Panc1 (cell line): ENCODE measurements at regions not wholly inside any gene's neighbourhood (a gene's known extent, or its start where the extent isn't known, plus 50 kb on each side); places are given as distances from the start of the nearest gene placed in this dataset.

ENCODE experiments used
- ATAC-seq: fragments of 200-7000 bp; cut with Tn5 transposase; 2 replicates; pipeline ENCODE4 v1.9.1; 2020; ENCODE audit warnings: mild to moderate bottlenecking, moderate library complexity
- BruUV-seq: library from RNA; stranded (reverse); fragments of 400-500 nt; replicated peaks from 2 replicates; lab custom pipeline; 2021; lab: Mats Ljungman, UMichigan
- CTCF ChIA-PET: fragments of 300-600 bp; sonication (Branson Sonifier 250); formaldehyde crosslinking; loops from one replicate; lab custom pipeline; 2022; ENCODE audit warnings: antibody characterized with exemption; lab: Charles Lee
- POLR2A ChIA-PET: fragments of 300-600 bp; sonication (Branson Sonifier 250); formaldehyde crosslinking; loops from one replicate; lab custom pipeline; 2022; ENCODE audit warnings: antibody characterized with exemption; lab: Charles Lee
- DNase-seq: peaks from one replicate; pipeline ENCODE4 v3.0.0-alpha.2; 2010; ENCODE audit warnings: low read depth, low spot score
- H3K27ac ChIP-seq: 2 replicates; pipeline ENCODE4 v1.5.1; 2011; ENCODE audit warnings: mild to moderate bottlenecking, low read length, inconsistent platforms
- H3K27me3 ChIP-seq: fragments of 200-500 bp; sonication (Bioruptor generic); 2 replicates; pipeline ENCODE4 v1.6.0; 2014; ENCODE audit warnings: low read length, inconsistent platforms; ENCODE audit not compliant: control insufficient read depth, insufficient read depth
- H3K36me3 ChIP-seq: fragments of 200-500 bp; sonication (Bioruptor generic); 2 replicates; pipeline ENCODE4 v1.5.1; 2014; ENCODE audit warnings: inconsistent platforms, mild to moderate bottlenecking, low read length, moderate library complexity; ENCODE audit not compliant: control insufficient read depth, insufficient read depth
- H3K4me1 ChIP-seq: 2 replicates; pipeline ENCODE4 v1.5.1; 2011; ENCODE audit warnings: inconsistent platforms, mild to moderate bottlenecking, low read length, moderate library complexity; ENCODE audit not compliant: control insufficient read depth, insufficient read depth
- H3K4me3 ChIP-seq, 2 experiments: 2 replicates each; pipeline ENCODE4 v1.5.1; 2011 to 2012; ENCODE audit warnings: low read depth in 2 of 2, low read length in 2 of 2, mild to moderate bottlenecking in 2 of 2, inconsistent platforms in 1 of 2, moderate library complexity in 1 of 2
- H3K9me3 ChIP-seq: fragments of 200-500 bp; sonication (Bioruptor generic); 2 replicates; pipeline ENCODE4 v1.5.1; 2014; ENCODE audit warnings: low read depth, mild to moderate bottlenecking, inconsistent platforms, low read length, moderate library complexity; ENCODE audit not compliant: control insufficient read depth, insufficient read depth
- POLR2AphosphoS5 ChIP-seq: IDR thresholded peaks from 2 replicates; pipeline ENCODE4 v1.6.1; 2012; ENCODE audit warnings: mild to moderate bottlenecking, low read depth, low read length, moderate library complexity
- SIN3A ChIP-seq: IDR thresholded peaks from 2 replicates; pipeline ENCODE4 v1.6.1; 2012; ENCODE audit warnings: low read depth, mild to moderate bottlenecking, low read length, moderate library complexity, borderline replicate concordance; ENCODE audit not compliant: insufficient read depth
- TCF7L2 ChIP-seq: IDR thresholded peaks from 2 replicates; pipeline ENCODE4 v1.6.1; 2011; ENCODE audit warnings: mild to moderate bottlenecking, low read depth, low read length, inconsistent platforms
- in situ Hi-C: cut with HindIII; loops from 2 replicates; pipeline ENCODE4 v1.10.0; 2016; ENCODE audit warnings: low sequenced_read_pairs, low pct_unique_long_range_greater_than_20kb
- intact Hi-C: fragments of 100-400 bp; cut with micrococcal nuclease; formaldehyde crosslinking; loops from one replicate; pipeline ENCODE4 v1.10.0; 2022; ENCODE audit not compliant: unreplicated experiment
- TF ChIP-seq, protein P1 (sequence below), 2 experiments: IDR thresholded peaks; 2 replicates each; pipeline ENCODE4 v1.6.1; 2011 to 2012; ENCODE audit warnings: low read depth in 2 of 2, control low read depth in 1 of 2, low read length in 1 of 2, mild to moderate bottlenecking in 1 of 2, moderate library complexity in 1 of 2; ENCODE audit not compliant: insufficient read depth in 1 of 2
- TF ChIP-seq, protein P2 (sequence below): fragments of 450-650 bp; IDR thresholded peaks from 2 replicates; pipeline ENCODE4 v1.5.1; 2017; ENCODE audit warnings: mild to moderate bottlenecking

DNA sequence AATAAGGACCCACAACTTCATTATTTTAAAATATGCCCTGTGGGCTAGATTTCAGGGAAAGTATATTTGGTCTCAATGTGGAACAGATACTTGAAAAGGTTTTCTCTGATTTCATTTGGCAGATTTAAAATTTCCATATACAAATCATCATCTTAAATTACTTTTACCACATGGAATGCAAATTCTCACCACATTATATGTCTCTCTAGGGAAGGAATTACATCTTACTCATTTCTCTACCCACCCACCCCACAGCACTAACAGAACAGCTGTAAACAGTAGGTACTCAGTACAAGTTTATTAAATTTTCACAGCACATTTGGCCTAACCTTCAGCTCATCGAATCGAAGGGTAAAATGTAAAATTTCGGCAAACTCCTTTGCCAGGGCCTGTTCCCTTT, 104.0 kb downstream of the CYRIA start:
- intact Hi-C loops, result no loop called here
- no peaks in the 10 kb centered on the region for H3K9me3 ChIP-seq
- BruUV-seq, result no TSS peak
- POLR2A ChIA-PET, result no interaction called here
- ATAC-seq, result no peak
- no peak overlapping the region for H3K27ac ChIP-seq
- H3K27me3 ChIP-seq, result no peaks in the 10 kb centered on the region
- H3K36me3 ChIP-seq, result no peaks in the 10 kb centered on the region
- in situ Hi-C loops, result no loop called here
- H3K4me1 ChIP-seq, result no peaks in the 10 kb centered on the region
- H3K4me3 ChIP-seq, result no peak overlapping the region
- CTCF ChIA-PET, result no interaction called here
- DNase-seq, result no peak
- TF ChIP-seq SIN3A (no peak), TCF7L2 (no peak)
- TF ChIP-seq, protein P1, sequence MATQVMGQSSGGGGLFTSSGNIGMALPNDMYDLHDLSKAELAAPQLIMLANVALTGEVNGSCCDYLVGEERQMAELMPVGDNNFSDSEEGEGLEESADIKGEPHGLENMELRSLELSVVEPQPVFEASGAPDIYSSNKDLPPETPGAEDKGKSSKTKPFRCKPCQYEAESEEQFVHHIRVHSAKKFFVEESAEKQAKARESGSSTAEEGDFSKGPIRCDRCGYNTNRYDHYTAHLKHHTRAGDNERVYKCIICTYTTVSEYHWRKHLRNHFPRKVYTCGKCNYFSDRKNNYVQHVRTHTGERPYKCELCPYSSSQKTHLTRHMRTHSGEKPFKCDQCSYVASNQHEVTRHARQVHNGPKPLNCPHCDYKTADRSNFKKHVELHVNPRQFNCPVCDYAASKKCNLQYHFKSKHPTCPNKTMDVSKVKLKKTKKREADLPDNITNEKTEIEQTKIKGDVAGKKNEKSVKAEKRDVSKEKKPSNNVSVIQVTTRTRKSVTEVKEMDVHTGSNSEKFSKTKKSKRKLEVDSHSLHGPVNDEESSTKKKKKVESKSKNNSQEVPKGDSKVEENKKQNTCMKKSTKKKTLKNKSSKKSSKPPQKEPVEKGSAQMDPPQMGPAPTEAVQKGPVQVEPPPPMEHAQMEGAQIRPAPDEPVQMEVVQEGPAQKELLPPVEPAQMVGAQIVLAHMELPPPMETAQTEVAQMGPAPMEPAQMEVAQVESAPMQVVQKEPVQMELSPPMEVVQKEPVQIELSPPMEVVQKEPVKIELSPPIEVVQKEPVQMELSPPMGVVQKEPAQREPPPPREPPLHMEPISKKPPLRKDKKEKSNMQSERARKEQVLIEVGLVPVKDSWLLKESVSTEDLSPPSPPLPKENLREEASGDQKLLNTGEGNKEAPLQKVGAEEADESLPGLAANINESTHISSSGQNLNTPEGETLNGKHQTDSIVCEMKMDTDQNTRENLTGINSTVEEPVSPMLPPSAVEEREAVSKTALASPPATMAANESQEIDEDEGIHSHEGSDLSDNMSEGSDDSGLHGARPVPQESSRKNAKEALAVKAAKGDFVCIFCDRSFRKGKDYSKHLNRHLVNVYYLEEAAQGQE (IDR thresholded peaks at IDR 0.05; ENCODE audit: insufficient read depth in 1 of 2, low read depth in 2 of 2, low read length in 1 of 2), result no peak

DNA sequence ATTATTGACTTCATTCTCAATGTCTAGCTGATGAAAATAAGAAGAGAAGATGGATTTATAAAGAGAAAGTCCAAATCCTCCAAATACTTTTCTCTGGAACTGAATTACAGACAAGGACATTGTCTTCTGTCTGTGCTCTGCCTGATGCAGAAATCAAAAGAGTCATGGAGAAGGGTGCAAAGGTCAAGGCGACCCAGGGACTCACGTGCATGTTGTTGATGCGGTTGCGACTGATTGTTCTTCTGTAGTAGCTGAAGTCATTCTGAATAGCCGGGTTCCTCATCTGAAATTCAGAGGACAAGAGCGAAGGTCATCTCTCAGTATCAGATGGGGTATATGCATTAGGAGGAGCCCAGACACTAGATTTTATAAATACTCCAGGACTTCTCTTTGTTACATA, 104.4 kb downstream of the CYRIA start:
- BruUV-seq, result no TSS peak
- no peak for ATAC-seq
- H3K9me3 ChIP-seq, result no peaks in the 10 kb centered on the region
- H3K36me3 ChIP-seq, result no peaks in the 10 kb centered on the region
- H3K4me3 ChIP-seq, result no peak overlapping the region
- H3K4me1 ChIP-seq, result no peaks in the 10 kb centered on the region
- ChIA-PET CTCF (no interaction called here), POLR2A (no interaction called here)
- in situ Hi-C loops, result no loop called here
- no peak overlapping the region for H3K27ac ChIP-seq
- DNase-seq, result no peak
- no peaks in the 10 kb centered on the region for H3K27me3 ChIP-seq
- no peak for TF ChIP-seq TCF7L2
- TF ChIP-seq, protein P2, sequence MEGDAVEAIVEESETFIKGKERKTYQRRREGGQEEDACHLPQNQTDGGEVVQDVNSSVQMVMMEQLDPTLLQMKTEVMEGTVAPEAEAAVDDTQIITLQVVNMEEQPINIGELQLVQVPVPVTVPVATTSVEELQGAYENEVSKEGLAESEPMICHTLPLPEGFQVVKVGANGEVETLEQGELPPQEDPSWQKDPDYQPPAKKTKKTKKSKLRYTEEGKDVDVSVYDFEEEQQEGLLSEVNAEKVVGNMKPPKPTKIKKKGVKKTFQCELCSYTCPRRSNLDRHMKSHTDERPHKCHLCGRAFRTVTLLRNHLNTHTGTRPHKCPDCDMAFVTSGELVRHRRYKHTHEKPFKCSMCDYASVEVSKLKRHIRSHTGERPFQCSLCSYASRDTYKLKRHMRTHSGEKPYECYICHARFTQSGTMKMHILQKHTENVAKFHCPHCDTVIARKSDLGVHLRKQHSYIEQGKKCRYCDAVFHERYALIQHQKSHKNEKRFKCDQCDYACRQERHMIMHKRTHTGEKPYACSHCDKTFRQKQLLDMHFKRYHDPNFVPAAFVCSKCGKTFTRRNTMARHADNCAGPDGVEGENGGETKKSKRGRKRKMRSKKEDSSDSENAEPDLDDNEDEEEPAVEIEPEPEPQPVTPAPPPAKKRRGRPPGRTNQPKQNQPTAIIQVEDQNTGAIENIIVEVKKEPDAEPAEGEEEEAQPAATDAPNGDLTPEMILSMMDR, result no peak
- TF ChIP-seq, protein P1 (IDR thresholded peaks at IDR 0.05; ENCODE audit: insufficient read depth in 1 of 2, low read depth in 2 of 2, low read length in 1 of 2), result no peak
- TF ChIP-seq POLR2AphosphoS5, result no peak
- no peak for TF ChIP-seq SIN3A
- intact Hi-C loops, result no loop called here
